PC-9 (cell line): ENCODE measurements at regions not wholly inside any gene's neighbourhood (a gene's known extent, or its start where the extent isn't known, plus 50 kb on each side); places are given as distances from the start of the nearest gene placed in this dataset.

Source experiments
- BruUV-seq: library from RNA; stranded (reverse); fragments of 400-500 nt; replicated peaks from 2 replicates; lab custom pipeline; 2021; lab: Mats Ljungman, UMichigan
- CTCF ChIA-PET: fragments of 300-600 bp; sonication (Branson Sonifier 250); formaldehyde crosslinking; loops from one replicate; lab custom pipeline; 2022; ENCODE audit warnings: antibody characterized with exemption; lab: Charles Lee
- POLR2A ChIA-PET: fragments of 300-600 bp; sonication (Branson Sonifier 250); formaldehyde crosslinking; loops from one replicate; lab custom pipeline; 2022; ENCODE audit warnings: antibody characterized with exemption; ENCODE audit not compliant: unreplicated experiment; lab: Charles Lee
- DNase-seq, 2 experiments: peaks; one replicate each; pipeline versions ENCODE4 v3.0.0 to v3.0.0-alpha.2; 2015 to 2022; ENCODE audit warnings: mixed read lengths in 1 of 2
- H2AFZ ChIP-seq: fragments of 200-600 bp; sonication (generic); 2 replicates; pipeline ENCODE4 v1.8.1; 2017; ENCODE audit warnings: antibody characterized with exemption
- H3F3A ChIP-seq: fragments of 200-600 bp; sonication (generic); 2 replicates; pipeline ENCODE4 v1.8.1; 2017; ENCODE audit warnings: antibody characterized with exemption, mild to moderate bottlenecking, low read depth; ENCODE audit not compliant: insufficient read depth
- H3K27ac ChIP-seq: fragments of 200-600 bp; sonication (generic); 2 replicates; pipeline ENCODE4 v1.6.1; 2016; ENCODE audit warnings: mixed run types
- H3K27me3 ChIP-seq: fragments of 200-600 bp; sonication (generic); 2 replicates; pipeline ENCODE4 v1.6.1; 2016; ENCODE audit warnings: low read depth, mixed run types; ENCODE audit not compliant: insufficient read depth
- H3K36me3 ChIP-seq: fragments of 200-600 bp; sonication (generic); 2 replicates; pipeline ENCODE4 v1.6.1; 2016; ENCODE audit warnings: low read depth, mixed run types
- H3K4me1 ChIP-seq: fragments of 200-600 bp; sonication (generic); replicated peaks from 2 replicates; pipeline ENCODE4 v1.6.1; 2016; ENCODE audit warnings: mixed run types; ENCODE audit not compliant: insufficient read depth
- H3K4me2 ChIP-seq: fragments of 200-600 bp; sonication (generic); 2 replicates; pipeline ENCODE4 v1.6.1; 2017; ENCODE audit warnings: mixed run types
- H3K4me3 ChIP-seq: fragments of 200-600 bp; sonication (generic); 2 replicates; pipeline ENCODE4 v1.6.1; 2016; ENCODE audit warnings: mixed run types
- H3K79me2 ChIP-seq: fragments of 200-600 bp; sonication (generic); 2 replicates; pipeline ENCODE4 v1.6.1; 2017; ENCODE audit warnings: low read depth, mixed run types
- H3K9me2 ChIP-seq: fragments of 200-600 bp; sonication (generic); 2 replicates; pipeline ENCODE4 v1.8.1; 2017; ENCODE audit warnings: mild to moderate bottlenecking; ENCODE audit not compliant: insufficient read depth
- H3K9me3 ChIP-seq: fragments of 200-600 bp; sonication (generic); 2 replicates; pipeline ENCODE4 v1.8.1; 2016; ENCODE audit warnings: low read depth; ENCODE audit not compliant: insufficient read depth
- H4K20me1 ChIP-seq: fragments of 200-600 bp; sonication (generic); 2 replicates; pipeline ENCODE4 v1.8.1; 2017; ENCODE audit not compliant: insufficient read depth
- CTCF ChIP-seq: fragments of 200-600 bp; sonication (generic); conservative IDR thresholded peaks from 2 replicates; pipeline ENCODE4 v1.6.1; 2017; ENCODE audit warnings: mixed run types, antibody characterized with exemption, mild to moderate bottlenecking, moderate library complexity
- EZH2 ChIP-seq: fragments of 200-600 bp; sonication (generic); IDR thresholded peaks from 2 replicates; pipeline ENCODE4 v1.8.0; 2017; ENCODE audit warnings: antibody characterized with exemption, low read depth
- intact Hi-C: fragments of 100-400 bp; cut with micrococcal nuclease; formaldehyde crosslinking; loops from one replicate; pipeline ENCODE4 v1.10.0; 2022; ENCODE audit not compliant: unreplicated experiment

GRCh38 chr17:33486135-33486885 is 193.2 kb upstream of the ASIC2 start:
- no peak for TF ChIP-seq EZH2
- TF ChIP-seq CTCF = no peak
- DNase-seq = no peak
- Histone ChIP-seq H3K36me3 (no peaks in the 10 kb centered on the region), H3F3A (no peaks in the 10 kb centered on the region), H3K9me2 (no peaks in the 10 kb centered on the region), H3K27me3 (peaks cover 30% of the 10 kb centered on the region), H3K27ac (no peak overlapping the region), H3K4me1 (no peaks in the 10 kb centered on the region), H4K20me1 (no peaks in the 10 kb centered on the region), H3K4me2 (no peak overlapping the region), H3K4me3 (no peak overlapping the region), H3K9me3 (no peaks in the 10 kb centered on the region), H2AFZ (no peak overlapping the region), H3K79me2 (no peaks in the 10 kb centered on the region)
- ChIA-PET CTCF (no interaction called here), POLR2A (no interaction called here)
- no TSS peak for BruUV-seq
- intact Hi-C loops = no loop called here

GRCh38 chr17:33487187-33487879 is 194.2 kb upstream of the ASIC2 start:
- Histone ChIP-seq H3K9me2 (no peaks in the 10 kb centered on the region), H3F3A (no peaks in the 10 kb centered on the region), H3K27ac (no peak overlapping the region), H2AFZ (no peak overlapping the region), H3K36me3 (no peaks in the 10 kb centered on the region), H3K27me3 (peaks cover 39% of the 10 kb centered on the region), H3K4me2 (no peak overlapping the region), H3K9me3 (no peaks in the 10 kb centered on the region), H4K20me1 (no peaks in the 10 kb centered on the region), H3K4me1 (no peaks in the 10 kb centered on the region), H3K79me2 (no peaks in the 10 kb centered on the region), H3K4me3 (no peak overlapping the region)
- intact Hi-C loops = no loop called here
- TF ChIP-seq CTCF = no peak
- no peak for TF ChIP-seq EZH2
- BruUV-seq = no TSS peak
- POLR2A ChIA-PET = no interaction called here
- DNase-seq = no peak
- CTCF ChIA-PET = no interaction called here

GRCh38 chr17:33491871-33492481 is 198.9 kb upstream of the ASIC2 start:
- no peak for DNase-seq
- intact Hi-C loops = no loop called here
- Histone ChIP-seq H3K36me3 (no peaks in the 10 kb centered on the region), H3K9me2 (no peaks in the 10 kb centered on the region), H3K79me2 (no peaks in the 10 kb centered on the region), H3K9me3 (no peaks in the 10 kb centered on the region), H3K4me2 (no peak overlapping the region), H3F3A (no peaks in the 10 kb centered on the region), H2AFZ (no peak overlapping the region), H3K4me1 (no peaks in the 10 kb centered on the region), H4K20me1 (no peaks in the 10 kb centered on the region), H3K4me3 (no peak overlapping the region), H3K27me3 (peaks cover 32% of the 10 kb centered on the region), H3K27ac (no peak overlapping the region)
- BruUV-seq = no TSS peak
- ChIA-PET POLR2A (no interaction called here), CTCF (no interaction called here)
- TF ChIP-seq CTCF (no peak), EZH2 (no peak)
